Ovary (tissue), 7 donors: ENCODE measurements at regions not wholly inside any gene's neighbourhood (a gene's known extent, or its start where the extent isn't known, plus 50 kb on each side); places are given as distances from the start of the nearest gene placed in this dataset.

ENCODE experiments used
- DNase-seq, 5 donors: peaks; one replicate each; pipeline ENCODE4 v3.0.0-alpha.2; 2019 to 2020
- H3K27ac ChIP-seq, 2 donors: fragments of 200-600 bp; one replicate each; pipeline versions ENCODE4 v1.5.1 to v1.8.0; 2019 to 2022
- H3K27me3 ChIP-seq: fragments of 200-600 bp; one replicate; pipeline ENCODE4 v1.8.0; 2022
- H3K36me3 ChIP-seq: fragments of 200-600 bp; sonication (generic); one replicate; pipeline ENCODE4 v1.5.1; 2019
- H3K4me1 ChIP-seq: one replicate; pipeline ENCODE4 v1.8.1; 2013; ENCODE audit warnings: mild to moderate bottlenecking, moderate library complexity; ENCODE audit not compliant: insufficient read depth
- H3K4me3 ChIP-seq: fragments of 200-600 bp; sonication (generic); one replicate; pipeline ENCODE4 v1.5.1; 2017
- H3K9me3 ChIP-seq, 2 donors: fragments of 200-600 bp in 1 of 2; sonication (generic) in 1 of 2; one replicate each; pipeline versions ENCODE4 v1.5.1 to v1.8.1; 2013 to 2019; ENCODE audit warnings: mild to moderate bottlenecking in 1 of 2, moderate library complexity in 1 of 2
- CTCF ChIP-seq, 3 donors: fragments of 450-650 bp in 2 of 3; fragments of 200-600 bp in 1 of 3; IDR thresholded peaks; one replicate each; pipeline versions ENCODE4 v1.5.1 to v1.8.0; 2016 to 2022; ENCODE audit warnings: antibody characterized with exemption in 3 of 3, mild to moderate bottlenecking in 1 of 3
- EP300 ChIP-seq: sonication (generic); formaldehyde crosslinking; IDR thresholded peaks from one replicate; pipeline ENCODE4 v1.6.1; 2017; ENCODE audit warnings: antibody characterized with exemption
- POLR2A ChIP-seq: fragments of 450-650 bp; IDR thresholded peaks from one replicate; pipeline ENCODE4 v1.6.1; 2017; ENCODE audit warnings: antibody characterized with exemption, mild to moderate bottlenecking, moderate library complexity
- WGBS, 3 donors: extraction: QIAGEN DNeasy Blood & Tissue Kit in 1 of 3; methylation state at CpG; one replicate each; pipeline versions ENCODE4 v1.1.5 to v1.1.7; 2013 to 2017; 5-methylcytosine and 5-hydroxymethylcytosine counted together
- intact Hi-C, 4 donors: fragments of 100-400 bp; cut with DNase I; formaldehyde crosslinking; loops; one replicate each; pipeline versions ENCODE4 v1.11.0 to v1.15.1; 2022 to 2023
- donor health status: DM: no; HTN: no; CAD: no; lungs with moderate emphysema.
- donor health status: DM: no; HTN: no; CAD: no.
- donor health status: Bipolar disorder and iron deficiency.
- donor health status: DM: no; HTN: no; CAD: no.
- donor health status: DM: yes; HTN: yes; CAD: no.

DNA sequence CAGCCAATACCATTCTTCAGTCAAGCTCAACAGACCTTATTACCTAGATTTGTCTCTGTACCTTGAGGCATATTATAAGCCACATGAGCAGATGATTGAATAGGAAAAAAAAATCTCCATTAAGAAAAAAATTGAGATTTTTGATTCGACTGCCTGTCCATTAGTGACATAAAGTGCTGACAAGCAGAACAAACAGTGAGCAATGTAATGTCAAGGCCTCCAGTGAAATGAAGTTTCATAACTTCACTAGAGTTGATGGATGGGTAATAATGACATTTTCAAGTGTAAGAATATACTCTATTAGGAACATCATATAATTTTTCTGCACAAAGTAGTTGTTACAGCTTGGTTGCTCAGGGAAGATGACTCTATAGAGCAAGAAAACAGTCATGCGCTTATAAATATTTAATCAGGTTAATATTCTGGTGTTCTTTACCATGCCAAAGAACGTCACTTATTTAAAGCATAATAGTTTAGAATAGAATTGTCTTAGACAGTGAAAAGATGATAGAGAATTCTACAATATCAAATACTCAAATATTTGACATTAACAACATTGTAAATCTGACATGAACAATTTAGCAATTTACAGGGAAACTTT lies 783.7 kb downstream of the EPHA7 start:
- Histone ChIP-seq H3K4me3 (no peak overlapping the region), H3K27me3 (no peaks in the 10 kb centered on the region), H3K27ac (no peak overlapping the region), H3K9me3 (no peaks in the 10 kb centered on the region), H3K4me1 (no peaks in the 10 kb centered on the region), H3K36me3 (no peaks in the 10 kb centered on the region)
- TF ChIP-seq EP300 (no peak), CTCF (IDR thresholded peaks at IDR 0.05) (no peak), POLR2A (no peak)
- DNase-seq = no peak
- 86 to 90% (median 86%) methylated on average over 3 of the region's 3 CpGs for WGBS, 3 donors
- intact Hi-C loops = no loop called here

- intact Hi-C loops = no loop called here
- 56 to 58% (median 58%) methylated on average over 3 of the region's 3 CpGs for whole genome bisulfite sequencing, 3 donors
- Histone ChIP-seq H3K36me3 (no peaks in the 10 kb centered on the region), H3K27ac (no peak overlapping the region), H3K27me3 (no peaks in the 10 kb centered on the region), H3K9me3 (no peaks in the 10 kb centered on the region), H3K4me3 (no peak overlapping the region), H3K4me1 (no peaks in the 10 kb centered on the region)
- no peak for DNase-seq
- TF ChIP-seq POLR2A = no peak
- TF ChIP-seq EP300 = no peak
- TF ChIP-seq CTCF (IDR thresholded peaks at IDR 0.05) = no peak
These were observed 784.8 kb downstream of the EPHA7 start for GRCh38 chr6:92634561-92634960.

- no peaks in the 10 kb centered on the region for H3K9me3 ChIP-seq
- intact Hi-C loops = no loop called here
- 93 to 98% (median 97%) methylated on average over 2 of the region's 2 CpGs for WGBS, 3 donors
- H3K4me3 ChIP-seq = no peak overlapping the region
- no peak for TF ChIP-seq EP300
- TF ChIP-seq POLR2A = no peak
- no peaks in the 10 kb centered on the region for H3K27me3 ChIP-seq
- no peaks in the 10 kb centered on the region for H3K36me3 ChIP-seq
- H3K4me1 ChIP-seq = no peaks in the 10 kb centered on the region
- no peak for DNase-seq
- H3K27ac ChIP-seq = no peak overlapping the region
These were observed 795.9 kb downstream of the EPHA7 start for GRCh38 chr6:92623431-92623830.

DNA sequence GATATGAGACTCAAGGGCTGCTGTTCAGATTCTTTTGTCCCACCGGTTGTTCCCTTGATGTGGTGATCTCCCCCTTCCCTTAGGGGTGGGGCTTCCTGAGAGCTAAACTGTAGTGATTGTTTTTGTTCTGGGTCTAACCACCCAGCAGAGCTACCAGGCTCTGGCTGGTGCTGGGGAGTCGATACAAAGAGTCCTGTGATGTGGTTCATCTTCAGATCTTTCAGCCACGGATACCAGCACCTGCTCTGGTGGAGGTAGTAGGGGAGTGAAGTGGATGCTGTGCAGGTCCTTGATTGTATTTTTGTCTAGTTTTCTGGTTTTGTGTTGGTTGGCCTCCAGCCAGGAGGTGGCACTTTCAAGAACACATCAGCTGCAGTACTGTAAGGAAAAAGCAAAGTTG lies 801.6 kb downstream of the EPHA7 start:
- TF ChIP-seq CTCF (IDR thresholded peaks at IDR 0.05) = no peak
- TF ChIP-seq EP300 = no peak
- no peak for TF ChIP-seq POLR2A
- Histone ChIP-seq H3K9me3 (no peaks in the 10 kb centered on the region), H3K27me3 (no peaks in the 10 kb centered on the region), H3K4me1 (no peaks in the 10 kb centered on the region), H3K36me3 (no peaks in the 10 kb centered on the region), H3K27ac (no peak overlapping the region), H3K4me3 (no peak overlapping the region)
- no peak for DNase-seq
- intact Hi-C loops = no loop called here
- 86 to 93% (median 89%) methylated on average over 3 of the region's 3 CpGs for WGBS, 3 donors

DNA sequence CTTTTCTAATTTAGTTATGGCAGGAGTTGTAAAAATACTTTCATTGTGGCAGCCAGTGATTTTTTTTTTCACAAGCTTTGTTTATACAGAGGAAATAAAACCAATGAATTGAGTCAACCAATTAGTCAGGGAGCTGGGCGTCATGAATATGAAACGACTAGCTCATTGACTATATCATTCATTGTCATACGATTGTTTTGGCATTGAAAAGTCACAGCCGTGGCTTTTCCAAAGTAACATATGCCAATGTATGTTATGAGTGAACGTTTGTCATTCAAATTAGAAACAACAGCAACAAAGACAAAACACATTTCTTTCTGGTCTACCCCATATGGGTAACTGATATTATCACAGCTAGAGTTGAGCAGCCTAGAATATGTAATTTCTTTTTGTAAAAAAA lies 810.6 kb downstream of the EPHA7 start:
- intact Hi-C loops = no loop called here

More for the DNA sequence above, 810.6 kb downstream of the EPHA7 start:
- DNase-seq = no peak
- H3K9me3 ChIP-seq = no peaks in the 10 kb centered on the region
- 69 to 77% (median 76%) methylated on average over 5 of the region's 5 CpGs for WGBS, 3 donors
- no peaks in the 10 kb centered on the region for H3K4me1 ChIP-seq
- no peaks in the 10 kb centered on the region for H3K27me3 ChIP-seq
- H3K36me3 ChIP-seq = no peaks in the 10 kb centered on the region
- no peak for TF ChIP-seq CTCF (IDR thresholded peaks at IDR 0.05)
- no peak for TF ChIP-seq EP300
- TF ChIP-seq POLR2A = no peak
- no peak overlapping the region for H3K27ac ChIP-seq
- H3K4me3 ChIP-seq = no peak overlapping the region
